Neural crest cell (in vitro differentiated cells): ENCODE measurements at regions not wholly inside any gene's neighbourhood (a gene's known extent, or its start where the extent isn't known, plus 50 kb on each side); places are given as distances from the start of the nearest gene placed in this dataset.

Experiments used
- DNase-seq: peaks from one replicate; pipeline ENCODE4 v3.0.0; 2021; ENCODE audit warnings: low read depth, mixed read lengths, low spot score
- H3K27ac Mint-ChIP-seq: one replicate; pipeline ENCODE4 v1.8.0; 2021; ENCODE audit warnings: mild to moderate bottlenecking, mixed read lengths; ENCODE audit not compliant: unreplicated experiment
- H3K27me3 Mint-ChIP-seq: 2 replicates; pipeline ENCODE4 v1.8.0; 2021; ENCODE audit warnings: low read depth, mild to moderate bottlenecking, mixed read lengths
- H3K36me3 Mint-ChIP-seq: 2 replicates; pipeline ENCODE4 v1.8.0; 2021; ENCODE audit warnings: low read depth, mild to moderate bottlenecking, mixed read lengths
- H3K4me1 Mint-ChIP-seq: 2 replicates; pipeline ENCODE4 v1.8.0; 2021; ENCODE audit warnings: mixed read lengths
- H3K4me3 Mint-ChIP-seq: one replicate; pipeline ENCODE4 v1.8.0; 2021; ENCODE audit warnings: mild to moderate bottlenecking, mixed read lengths
- H3K9me3 Mint-ChIP-seq: 2 replicates; pipeline ENCODE4 v1.8.0; 2021; ENCODE audit warnings: mixed read lengths
- CTCF ChIP-seq: fragments of 200-600 bp; sonication (generic); conservative IDR thresholded peaks from 2 replicates; pipeline ENCODE4 v1.5.0; 2021; ENCODE audit warnings: antibody characterized with exemption, mild to moderate bottlenecking

- Mint-ChIP-seq H3K27me3 (peaks cover 35% of the 10 kb centered on the region), H3K36me3 (no peaks in the 10 kb centered on the region), H3K27ac (no peak overlapping the region), H3K4me1 (peaks cover 8% of the 10 kb centered on the region), H3K9me3 (no peaks in the 10 kb centered on the region), H3K4me3 (no peak overlapping the region)
- TF ChIP-seq CTCF = no peak
- no peak for DNase-seq
Measured at GRCh38 chr11:97854877-97855276, 1165.9 kb upstream of the CNTN5 start.

- Mint-ChIP-seq H3K4me1 (no peaks in the 10 kb centered on the region), H3K36me3 (no peaks in the 10 kb centered on the region), H3K27me3 (peaks cover 35% of the 10 kb centered on the region), H3K9me3 (no peaks in the 10 kb centered on the region), H3K27ac (no peak overlapping the region), H3K4me3 (no peak overlapping the region)
- no peak for DNase-seq
- no peak for TF ChIP-seq CTCF
Measured at GRCh38 chr11:97856666-97857065, 1164.1 kb upstream of the CNTN5 start.

GRCh38 chr11:97860237-97860636 lies 1160.5 kb upstream of the CNTN5 start:
- no peak for DNase-seq
- Mint-ChIP-seq H3K27me3 (peaks cover 13% of the 10 kb centered on the region), H3K4me1 (no peaks in the 10 kb centered on the region), H3K4me3 (no peak overlapping the region), H3K9me3 (peaks cover 5% of the 10 kb centered on the region), H3K36me3 (no peaks in the 10 kb centered on the region), H3K27ac (no peak overlapping the region)
- no peak for TF ChIP-seq CTCF

- Mint-ChIP-seq H3K9me3 (peaks cover 10% of the 10 kb centered on the region), H3K4me3 (no peak overlapping the region), H3K27me3 (peaks cover 8% of the 10 kb centered on the region), H3K4me1 (no peaks in the 10 kb centered on the region), H3K27ac (no peak overlapping the region), H3K36me3 (no peaks in the 10 kb centered on the region)
- no peak for DNase-seq
- TF ChIP-seq CTCF = no peak
Measured at GRCh38 chr11:97862021-97862420, 1158.7 kb upstream of the CNTN5 start.

DNA sequence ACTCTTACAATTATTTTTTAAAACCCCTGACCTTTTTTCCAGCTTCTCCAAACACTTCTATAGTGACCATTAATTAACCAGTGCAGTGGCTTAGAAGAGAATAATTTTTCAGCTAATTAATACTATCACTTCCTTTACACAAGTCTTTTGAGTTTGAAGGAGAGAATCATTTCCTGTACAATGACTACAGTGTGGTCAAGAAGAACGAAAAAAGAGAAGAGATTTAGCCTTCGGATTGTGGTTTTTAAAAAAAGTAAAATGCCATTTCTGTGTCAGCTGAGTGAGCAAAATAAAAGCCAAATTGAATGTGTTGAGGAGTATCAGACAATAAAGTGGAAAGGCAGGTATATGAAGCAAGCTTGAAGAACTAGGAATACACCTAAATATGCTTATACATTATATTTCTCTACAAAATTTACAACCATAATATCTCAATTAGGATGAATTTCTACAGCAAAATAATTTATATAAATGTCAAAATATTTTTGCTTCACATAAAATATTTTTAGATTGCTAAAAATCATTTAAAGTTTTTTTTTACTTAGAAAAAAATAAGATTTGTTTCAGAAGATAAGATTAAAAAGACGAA lies 1155.2 kb upstream of the CNTN5 start:
- no peaks in the 10 kb centered on the region for H3K27me3 Mint-ChIP-seq
- no peak overlapping the region for H3K27ac Mint-ChIP-seq
- H3K36me3 Mint-ChIP-seq = peaks cover 6% of the 10 kb centered on the region
- peaks cover 14% of the 10 kb centered on the region for H3K9me3 Mint-ChIP-seq
- DNase-seq = no peak
- H3K4me1 Mint-ChIP-seq = no peaks in the 10 kb centered on the region
- TF ChIP-seq CTCF = no peak
- H3K4me3 Mint-ChIP-seq = no peak overlapping the region
